Endothelial cell of umbilical vein (primary cell): ENCODE measurements at regions not wholly inside any gene's neighbourhood (a gene's known extent, or its start where the extent isn't known, plus 50 kb on each side); places are given as distances from the start of the nearest gene placed in this dataset.

Source experiments
- BruUV-seq: library from RNA; stranded (reverse); fragments of 400-500 nt; replicated peaks from 2 replicates; lab custom pipeline; 2021; lab: Mats Ljungman, UMichigan
- CTCF ChIA-PET: fragments of 300-600, 350-600 bp; sonication (Branson Sonifier 250); formaldehyde crosslinking; loops from one replicate; lab custom pipeline; 2021; ENCODE audit warnings: antibody characterized with exemption, inconsistent platforms; lab: Charles Lee
- POLR2A ChIA-PET: fragments of 300-600, 350-600 bp; sonication (Branson Sonifier 250); formaldehyde crosslinking; loops from one replicate; lab custom pipeline; 2021; ENCODE audit warnings: antibody characterized with exemption, inconsistent platforms; lab: Charles Lee
- DNase-seq: peaks from one replicate; pipeline ENCODE4 v3.0.0-alpha.2; 2011; ENCODE audit warnings: low read depth, low spot score
- FAIRE-seq: peaks from 2 replicates; lab custom pipeline; 2011; peaks lifted over from hg19 to GRCh38; lab: Jason Lieb, UNC
- H2AFZ ChIP-seq: 2 replicates; pipeline ENCODE4 v1.6.0; 2012; ENCODE audit warnings: low read depth, low read length, control low read depth, inconsistent platforms
- H3K27ac ChIP-seq: 2 replicates; pipeline ENCODE4 v1.5.1; 2011; ENCODE audit warnings: low read depth, mild to moderate bottlenecking, control low read depth, low read length, moderate library complexity; ENCODE audit not compliant: insufficient read depth
- H3K27me3 ChIP-seq, 2 experiments: 2 replicates each; pipeline versions ENCODE4 v1.6.0 to v1.6.1; 2011; ENCODE audit warnings: low read length in 2 of 2, mixed read lengths in 1 of 2; ENCODE audit not compliant: control insufficient read depth in 2 of 2, insufficient read depth in 2 of 2
- H3K36me3 ChIP-seq, 2 experiments: 2 replicates in 1 of 2; 3 replicates in 1 of 2; pipeline ENCODE4 v1.5.1; 2011; ENCODE audit warnings: low read length in 2 of 2, mild to moderate bottlenecking in 1 of 2, moderate library complexity in 1 of 2; ENCODE audit not compliant: control insufficient read depth in 2 of 2, insufficient read depth in 2 of 2; ENCODE audit errors: extremely low read depth in 1 of 2
- H3K4me1 ChIP-seq: 3 replicates; pipeline ENCODE4 v1.5.1; 2011; ENCODE audit warnings: mild to moderate bottlenecking, low read length; ENCODE audit not compliant: control insufficient read depth, insufficient read depth; ENCODE audit errors: extremely low read depth
- H3K4me2 ChIP-seq: 2 replicates; pipeline ENCODE4 v1.6.1; 2011; ENCODE audit warnings: low read length, control low read depth, mixed read lengths; ENCODE audit not compliant: insufficient read depth
- H3K4me3 ChIP-seq, 3 experiments: fragments of 200-600 bp in 1 of 3; sonication (generic), shearing (Covaris generic) in 1 of 3; replicated peaks in 1 of 3; 2 replicates each; pipeline ENCODE4 v1.5.1; 2011 to 2016; ENCODE audit warnings: control low read depth in 3 of 3, low read length in 3 of 3, mild to moderate bottlenecking in 2 of 3, inconsistent platforms in 1 of 3, low read depth in 1 of 3, moderate library complexity in 1 of 3; ENCODE audit not compliant: insufficient read depth in 1 of 3
- H3K79me2 ChIP-seq: 2 replicates; pipeline ENCODE4 v1.6.0; 2012; ENCODE audit warnings: low read length, inconsistent platforms; ENCODE audit not compliant: control insufficient read depth, insufficient read depth
- H3K9ac ChIP-seq: replicated peaks from 2 replicates; pipeline ENCODE3; 2011; ENCODE audit warnings: low read length, control low read depth; ENCODE audit not compliant: insufficient read depth; ENCODE audit errors: extremely low read depth
- H3K9me1 ChIP-seq: replicated peaks from 3 replicates; pipeline ENCODE4 v1.6.0; 2011; ENCODE audit warnings: mild to moderate bottlenecking, low read length; ENCODE audit not compliant: control insufficient read depth, insufficient read depth; ENCODE audit errors: extremely low read depth
- H3K9me3 ChIP-seq: replicated peaks from 2 replicates; pipeline ENCODE4 v1.5.1; 2012; ENCODE audit warnings: low read length, inconsistent platforms; ENCODE audit not compliant: control insufficient read depth, insufficient read depth
- H4K20me1 ChIP-seq: replicated peaks from 2 replicates; pipeline ENCODE3; 2011; ENCODE audit warnings: mild to moderate bottlenecking, low read length; ENCODE audit not compliant: control insufficient read depth, insufficient read depth; ENCODE audit errors: extremely low read depth
- CTCF ChIP-seq, 2 donors: IDR thresholded peaks; 1 replicate in 1 of 2; 2 replicates in 1 of 2; pipeline ENCODE4 v1.5.1; 2011; ENCODE audit warnings: low read length in 2 of 2, mild to moderate bottlenecking in 2 of 2, moderate library complexity in 2 of 2, control low read depth in 1 of 2, inconsistent platforms in 1 of 2, low read depth in 1 of 2; ENCODE audit not compliant: insufficient read depth in 1 of 2; ENCODE audit errors: extremely low read depth in 1 of 2
- EZH2 ChIP-seq: IDR thresholded peaks from 2 replicates; pipeline ENCODE4 v1.6.1; 2012; ENCODE audit warnings: borderline replicate concordance, low read depth, mild to moderate bottlenecking, moderate library complexity, low read length, inconsistent platforms; ENCODE audit not compliant: severe bottlenecking
- FOS ChIP-seq: IDR thresholded peaks from 2 replicates; pipeline ENCODE4 v1.6.1; 2011; ENCODE audit warnings: mild to moderate bottlenecking, low read length, moderate library complexity, borderline replicate concordance; ENCODE audit not compliant: insufficient read depth
- GATA2 ChIP-seq: IDR thresholded peaks from 2 replicates; pipeline ENCODE4 v1.7.0; 2011; ENCODE audit warnings: low read depth, mild to moderate bottlenecking, moderate library complexity, mixed read lengths, low read length; ENCODE audit not compliant: insufficient read length, insufficient read depth
- JUN ChIP-seq: IDR thresholded peaks from 2 replicates; pipeline ENCODE4 v1.6.1; 2011; ENCODE audit warnings: borderline replicate concordance, low read depth; ENCODE audit not compliant: insufficient read length, insufficient read depth
- MAX ChIP-seq: IDR thresholded peaks from 2 replicates; pipeline ENCODE4 v1.6.1; 2011; ENCODE audit not compliant: insufficient read depth, insufficient read length
- MYC ChIP-seq: IDR thresholded peaks from one replicate; pipeline ENCODE4 v1.6.1; 2011; ENCODE audit warnings: mild to moderate bottlenecking, low read depth, low read length
- POLR2A ChIP-seq: IDR thresholded peaks from 2 replicates; pipeline ENCODE4 v1.6.1; 2012; ENCODE audit warnings: low read depth, mild to moderate bottlenecking, control low read depth, low read length
- POLR2AphosphoS5 ChIP-seq: IDR thresholded peaks from 2 replicates; pipeline ENCODE4 v1.6.1; 2012; ENCODE audit warnings: low read depth, mild to moderate bottlenecking, control low read depth, low read length, moderate library complexity; ENCODE audit not compliant: insufficient read depth
- dilution Hi-C: fragments of 300-500 bp; cut with MboI; formaldehyde crosslinking; loops from one replicate; pipeline ENCODE4 v1.15.0; 2019; ENCODE audit warnings: low sequenced_read_pairs; ENCODE audit not compliant: extremely low pct_ligation_motif_present
- intact Hi-C: fragments of 100-400 bp; cut with micrococcal nuclease; formaldehyde crosslinking; loops from one replicate; pipeline ENCODE4 v1.10.0; 2022

GRCh38 chr2:2523461-2524347 lies 192.6 kb upstream of the MYT1L start:
- Histone ChIP-seq H3K79me2 (no peaks in the 10 kb centered on the region), H2AFZ (no peak overlapping the region), H3K36me3 (no peaks in the 10 kb centered on the region), H3K27me3 (no peaks in the 10 kb centered on the region), H4K20me1 (no peaks in the 10 kb centered on the region), H3K4me2 (no peak overlapping the region), H3K4me1 (no peaks in the 10 kb centered on the region), H3K9me3 (peaks cover 3% of the 10 kb centered on the region), H3K9me1 (no peaks in the 10 kb centered on the region), H3K4me3 (no peak overlapping the region), H3K9ac (no peak overlapping the region), H3K27ac (no peak overlapping the region)
- DNase-seq (no peak), FAIRE-seq (no peak)
- dilution Hi-C loops (no loop called here), intact Hi-C loops (no loop called here)
- no peak for TF ChIP-seq CTCF (IDR thresholded peaks at IDR 0.05; ENCODE audit: extremely low read depth in 1 of 2, insufficient read depth in 1 of 2, low read depth in 1 of 2, low read length in 2 of 2)
- TF ChIP-seq POLR2AphosphoS5 = no peak
- no peak for TF ChIP-seq MAX
- TF ChIP-seq JUN = no peak
- no peak for TF ChIP-seq GATA2
- TF ChIP-seq MYC = no peak
- no peak for TF ChIP-seq EZH2
- TF ChIP-seq FOS = no peak
- TF ChIP-seq POLR2A = no peak
- CTCF ChIA-PET = no interaction called here
- BruUV-seq = no TSS peak
- POLR2A ChIA-PET = no interaction called here
